Testis (tissue), 2 donors: ENCODE measurements at regions not wholly inside any gene's neighbourhood (a gene's known extent, or its start where the extent isn't known, plus 50 kb on each side); places are given as distances from the start of the nearest gene placed in this dataset.

Experiments
- DNase-seq: peaks from one replicate; pipeline ENCODE4 v3.0.0-alpha.2; 2019
- H3K27ac ChIP-seq, 2 donors: fragments of 200-600 bp; sonication (generic); one replicate each; pipeline ENCODE4 v1.5.1; 2019
- H3K27me3 ChIP-seq: fragments of 200-600 bp; sonication (generic); one replicate; pipeline ENCODE4 v1.5.1; 2019
- H3K36me3 ChIP-seq: fragments of 200-600 bp; sonication (generic); one replicate; pipeline ENCODE4 v1.5.1; 2017; ENCODE audit warnings: low read depth; ENCODE audit errors: missing control alignments
- H3K4me1 ChIP-seq: fragments of 200-600 bp; sonication (generic); one replicate; pipeline ENCODE4 v1.5.1; 2019
- H3K4me3 ChIP-seq, 2 donors: fragments of 200-600 bp; sonication (generic); one replicate each; pipeline ENCODE4 v1.5.1; 2017 to 2019
- H3K9me3 ChIP-seq: fragments of 200-600 bp; sonication (generic); one replicate; pipeline ENCODE4 v1.5.1; 2017
- POLR2A ChIP-seq: fragments of 450-650 bp; IDR thresholded peaks from one replicate; pipeline ENCODE4 v1.6.1; 2017; ENCODE audit warnings: antibody characterized with exemption, mild to moderate bottlenecking, moderate library complexity
- WGBS, 2 donors: methylation state at CpG; one replicate each; pipeline ENCODE4 v1.1.5; 2018; 5-methylcytosine and 5-hydroxymethylcytosine counted together
- intact Hi-C: fragments of 100-400 bp; cut with DNase I; formaldehyde crosslinking; loops from one replicate; pipeline ENCODE4 v1.15.1; 2023; ENCODE audit warnings: low total_unique reads
- TF ChIP-seq, protein P1 (sequence below), 3 experiments: fragments of 450-650 bp in 2 of 3; fragments of 200-600 bp in 1 of 3; sonication (generic) in 1 of 3; IDR thresholded peaks; one replicate each; pipeline ENCODE4 v1.5.1; 2016 to 2019; ENCODE audit warnings: antibody characterized with exemption in 3 of 3, mild to moderate bottlenecking in 2 of 3, moderate library complexity in 1 of 3

DNA sequence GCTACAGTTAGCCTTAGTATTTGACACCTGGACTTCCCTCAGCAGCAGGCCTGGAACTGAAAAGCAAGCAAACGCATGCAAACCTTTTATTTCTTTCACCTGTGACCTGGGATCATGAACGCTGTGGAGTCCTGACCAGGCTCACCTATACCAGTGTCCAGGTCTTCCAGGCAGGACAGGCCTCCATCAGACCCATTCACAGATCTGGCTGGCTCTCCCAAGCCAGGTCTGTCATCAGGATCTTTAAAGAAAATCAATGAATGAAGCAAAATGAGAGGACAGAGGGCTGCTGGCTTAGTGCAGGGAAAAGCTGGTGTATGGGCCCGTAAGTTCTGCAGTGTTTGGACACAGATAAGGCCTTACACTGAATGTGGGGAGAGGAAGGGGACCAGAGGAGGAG is 96.3 kb upstream of the CPEB4 start:
- no peaks in the 10 kb centered on the region for H3K4me1 ChIP-seq
- no peak for DNase-seq
- H3K4me3 ChIP-seq: no peak overlapping the region
- 84 to 93% methylated on average over 3 of the region's 3 CpGs for WGBS, 2 donors
- no peaks in the 10 kb centered on the region for H3K27me3 ChIP-seq
- intact Hi-C loops: no loop called here
- TF ChIP-seq POLR2A: no peak
- TF ChIP-seq, protein P1, sequence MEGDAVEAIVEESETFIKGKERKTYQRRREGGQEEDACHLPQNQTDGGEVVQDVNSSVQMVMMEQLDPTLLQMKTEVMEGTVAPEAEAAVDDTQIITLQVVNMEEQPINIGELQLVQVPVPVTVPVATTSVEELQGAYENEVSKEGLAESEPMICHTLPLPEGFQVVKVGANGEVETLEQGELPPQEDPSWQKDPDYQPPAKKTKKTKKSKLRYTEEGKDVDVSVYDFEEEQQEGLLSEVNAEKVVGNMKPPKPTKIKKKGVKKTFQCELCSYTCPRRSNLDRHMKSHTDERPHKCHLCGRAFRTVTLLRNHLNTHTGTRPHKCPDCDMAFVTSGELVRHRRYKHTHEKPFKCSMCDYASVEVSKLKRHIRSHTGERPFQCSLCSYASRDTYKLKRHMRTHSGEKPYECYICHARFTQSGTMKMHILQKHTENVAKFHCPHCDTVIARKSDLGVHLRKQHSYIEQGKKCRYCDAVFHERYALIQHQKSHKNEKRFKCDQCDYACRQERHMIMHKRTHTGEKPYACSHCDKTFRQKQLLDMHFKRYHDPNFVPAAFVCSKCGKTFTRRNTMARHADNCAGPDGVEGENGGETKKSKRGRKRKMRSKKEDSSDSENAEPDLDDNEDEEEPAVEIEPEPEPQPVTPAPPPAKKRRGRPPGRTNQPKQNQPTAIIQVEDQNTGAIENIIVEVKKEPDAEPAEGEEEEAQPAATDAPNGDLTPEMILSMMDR (IDR thresholded peaks at IDR 0.05): no peak
- H3K9me3 ChIP-seq: no peaks in the 10 kb centered on the region
- no peaks in the 10 kb centered on the region for H3K36me3 ChIP-seq
- H3K27ac ChIP-seq: no peak overlapping the region

DNA sequence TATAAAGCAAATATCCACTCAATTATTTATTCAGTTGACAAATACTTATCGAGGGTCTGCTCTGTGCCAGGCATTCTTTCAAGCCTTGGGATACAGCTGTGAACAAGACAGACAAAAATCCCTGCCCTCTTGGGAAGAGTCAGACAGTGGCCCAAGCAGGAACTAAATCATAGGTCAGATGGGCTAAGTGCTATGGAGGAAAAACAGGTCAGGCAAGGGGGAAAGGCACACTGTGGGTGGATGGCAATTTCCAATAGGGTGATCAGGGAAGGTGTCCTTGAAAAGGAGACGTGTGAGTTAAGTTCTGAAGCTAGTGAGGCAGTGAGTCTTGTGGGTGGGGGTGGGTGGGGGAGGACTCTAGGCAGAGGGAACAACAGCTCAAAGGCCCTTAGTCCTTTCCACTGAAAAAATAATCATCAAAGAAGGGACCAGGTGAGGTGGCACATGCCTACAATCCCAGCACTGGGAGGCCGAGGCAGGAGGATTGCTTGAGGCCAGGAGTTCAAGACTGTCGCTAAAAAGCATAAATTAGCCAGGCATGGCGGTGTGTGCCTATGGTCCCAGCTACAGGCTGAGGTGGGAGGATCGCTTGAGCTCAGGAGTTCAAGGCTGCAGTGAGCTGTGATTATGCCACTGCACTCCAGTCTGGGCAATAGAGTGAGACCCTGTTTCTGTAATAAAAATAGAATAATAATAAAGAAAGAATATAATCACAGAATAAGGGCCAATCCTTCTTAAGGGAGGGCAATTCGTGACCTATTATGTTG is 95.2 kb upstream of the CPEB4 start:
- intact Hi-C loops: no loop called here
- Histone ChIP-seq H3K4me1 (no peaks in the 10 kb centered on the region), H3K27me3 (no peaks in the 10 kb centered on the region), H3K9me3 (no peaks in the 10 kb centered on the region), H3K36me3 (no peaks in the 10 kb centered on the region), H3K27ac (no peak overlapping the region), H3K4me3 (no peak overlapping the region)
- no peak for DNase-seq
- no peak for TF ChIP-seq POLR2A
- TF ChIP-seq, protein P1 (IDR thresholded peaks at IDR 0.05): no peak
- 88 to 89% methylated on average over 7 of the region's 7 CpGs for WGBS, 2 donors

DNA sequence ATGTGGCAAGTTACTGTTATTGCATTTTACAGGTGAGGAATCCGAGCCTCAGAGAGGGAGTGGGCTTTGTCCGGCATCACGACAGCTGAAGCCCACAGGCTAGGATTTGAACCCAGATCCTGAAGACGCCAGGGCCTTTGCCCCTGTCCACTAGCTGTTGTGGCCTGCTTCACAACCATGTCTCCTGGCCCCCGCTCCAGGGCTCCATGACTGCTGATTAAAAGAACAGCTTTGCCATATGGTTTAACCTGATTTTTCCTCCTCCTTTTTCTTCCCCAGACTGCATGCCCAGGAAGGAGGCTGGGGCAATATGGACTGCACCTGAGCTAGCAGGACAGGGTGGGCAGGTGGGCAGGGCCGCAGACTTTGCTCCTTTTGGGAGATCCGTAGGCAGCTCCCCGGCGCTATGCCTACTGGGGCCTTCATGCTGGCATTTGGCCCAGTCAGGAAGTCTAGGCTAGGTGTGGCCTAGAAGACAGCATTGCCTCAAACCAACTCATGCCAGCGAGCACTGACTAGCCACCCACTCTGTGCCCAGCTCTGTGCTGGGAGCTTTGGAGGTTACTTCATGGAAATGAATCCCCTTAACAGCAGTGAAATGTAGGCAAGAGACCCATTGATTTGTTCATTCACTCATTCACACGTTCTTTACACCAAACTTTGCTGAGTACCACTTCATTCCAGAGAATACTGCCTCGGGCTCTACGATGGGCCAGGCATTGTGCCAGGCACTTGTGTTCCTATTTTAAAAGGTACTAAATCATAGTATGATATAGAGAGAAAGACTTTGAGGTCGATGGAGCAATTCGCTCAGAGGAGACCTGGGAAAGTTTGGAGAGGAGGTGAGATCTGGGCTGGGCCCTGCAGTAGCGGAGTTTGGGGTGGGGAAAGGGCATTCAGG is 94.3 kb upstream of the CPEB4 start:
- TF ChIP-seq, protein P1 (IDR thresholded peaks at IDR 0.05): no peak
- TF ChIP-seq POLR2A: no peak
- no peaks in the 10 kb centered on the region for H3K36me3 ChIP-seq
- H3K27me3 ChIP-seq: no peaks in the 10 kb centered on the region
- H3K4me1 ChIP-seq: no peaks in the 10 kb centered on the region
- H3K27ac ChIP-seq: no peak overlapping the region
- H3K4me3 ChIP-seq: no peak overlapping the region
- no peak for DNase-seq
- no peaks in the 10 kb centered on the region for H3K9me3 ChIP-seq
- WGBS, 2 donors: 89 to 94% methylated on average over 15 to 16 of the region's 16 CpGs
- intact Hi-C loops: no loop called here

DNA sequence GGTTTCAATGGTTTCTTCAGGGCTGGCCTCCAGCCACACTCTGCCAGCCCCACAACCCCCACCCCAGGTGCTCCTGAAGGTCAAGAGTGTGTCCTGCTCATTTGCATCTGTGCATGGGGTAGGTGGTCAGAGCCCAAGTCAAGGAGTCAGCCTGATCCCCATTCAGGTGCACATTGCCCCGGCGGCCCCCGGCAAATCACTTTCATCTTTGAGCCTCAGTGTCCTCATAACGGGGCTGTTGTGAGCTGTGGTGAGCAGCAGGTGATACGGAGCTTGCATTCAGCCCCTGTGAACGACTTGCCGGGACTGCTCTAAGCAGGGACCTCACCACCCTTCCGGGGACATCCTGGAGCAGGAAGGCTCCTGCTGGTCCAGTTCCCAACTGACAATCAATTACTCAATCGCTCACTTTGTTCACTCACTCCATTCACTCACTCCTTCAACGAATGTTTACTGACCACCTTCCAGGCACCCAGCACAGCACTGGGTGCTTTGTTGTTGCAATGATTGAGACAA is 93.2 kb upstream of the CPEB4 start:
- Histone ChIP-seq H3K4me3 (no peak overlapping the region), H3K27ac (no peak overlapping the region), H3K27me3 (no peaks in the 10 kb centered on the region), H3K36me3 (no peaks in the 10 kb centered on the region), H3K4me1 (no peaks in the 10 kb centered on the region), H3K9me3 (no peaks in the 10 kb centered on the region)
- intact Hi-C loops: no loop called here
- 91 to 95% methylated on average over 10 of the region's 10 CpGs for WGBS, 2 donors
- TF ChIP-seq POLR2A: no peak
- TF ChIP-seq, protein P1 (IDR thresholded peaks at IDR 0.05): no peak
- no peak for DNase-seq
